ENCODE measurements at regions not wholly inside any gene's neighbourhood (a gene's known extent, or its start where the extent isn't known, plus 50 kb on each side); places are given as distances from the start of the nearest gene placed in this dataset.

DNA sequence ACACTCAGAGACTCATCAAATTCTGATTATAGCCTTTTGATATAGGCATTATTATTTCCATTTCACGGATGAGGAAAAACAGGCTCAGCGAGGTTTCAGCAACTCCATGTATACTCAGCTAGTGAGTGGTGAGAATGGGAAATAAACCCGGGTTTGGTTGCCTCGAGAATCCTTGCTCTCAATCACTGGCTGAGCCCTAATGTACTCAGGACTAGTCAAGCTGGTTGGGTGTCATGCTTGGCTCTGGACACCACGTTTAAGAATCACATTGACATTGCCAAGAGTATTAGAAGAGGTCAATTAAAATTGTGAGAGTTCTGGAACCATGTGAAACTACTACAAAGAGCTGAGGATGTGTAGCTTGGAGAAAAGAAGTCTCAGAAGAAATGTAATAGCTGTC is 444.5 kb downstream of the MFSD1 start:
- TF ChIP-seq, protein P1, sequence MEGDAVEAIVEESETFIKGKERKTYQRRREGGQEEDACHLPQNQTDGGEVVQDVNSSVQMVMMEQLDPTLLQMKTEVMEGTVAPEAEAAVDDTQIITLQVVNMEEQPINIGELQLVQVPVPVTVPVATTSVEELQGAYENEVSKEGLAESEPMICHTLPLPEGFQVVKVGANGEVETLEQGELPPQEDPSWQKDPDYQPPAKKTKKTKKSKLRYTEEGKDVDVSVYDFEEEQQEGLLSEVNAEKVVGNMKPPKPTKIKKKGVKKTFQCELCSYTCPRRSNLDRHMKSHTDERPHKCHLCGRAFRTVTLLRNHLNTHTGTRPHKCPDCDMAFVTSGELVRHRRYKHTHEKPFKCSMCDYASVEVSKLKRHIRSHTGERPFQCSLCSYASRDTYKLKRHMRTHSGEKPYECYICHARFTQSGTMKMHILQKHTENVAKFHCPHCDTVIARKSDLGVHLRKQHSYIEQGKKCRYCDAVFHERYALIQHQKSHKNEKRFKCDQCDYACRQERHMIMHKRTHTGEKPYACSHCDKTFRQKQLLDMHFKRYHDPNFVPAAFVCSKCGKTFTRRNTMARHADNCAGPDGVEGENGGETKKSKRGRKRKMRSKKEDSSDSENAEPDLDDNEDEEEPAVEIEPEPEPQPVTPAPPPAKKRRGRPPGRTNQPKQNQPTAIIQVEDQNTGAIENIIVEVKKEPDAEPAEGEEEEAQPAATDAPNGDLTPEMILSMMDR (IDR thresholded peaks at IDR 0.05) = no peak
- no peak for TF ChIP-seq POLR2A (IDR thresholded peaks at IDR 0.05)
- TF ChIP-seq EP300 (IDR thresholded peaks at IDR 0.05) = no peak
- TF ChIP-seq POLR2AphosphoS5 (IDR thresholded peaks at IDR 0.05) = no peak
